ENCODE measurements at regions not wholly inside any gene's neighbourhood (a gene's known extent, or its start where the extent isn't known, plus 50 kb on each side); places are given as distances from the start of the nearest gene placed in this dataset.

DNA sequence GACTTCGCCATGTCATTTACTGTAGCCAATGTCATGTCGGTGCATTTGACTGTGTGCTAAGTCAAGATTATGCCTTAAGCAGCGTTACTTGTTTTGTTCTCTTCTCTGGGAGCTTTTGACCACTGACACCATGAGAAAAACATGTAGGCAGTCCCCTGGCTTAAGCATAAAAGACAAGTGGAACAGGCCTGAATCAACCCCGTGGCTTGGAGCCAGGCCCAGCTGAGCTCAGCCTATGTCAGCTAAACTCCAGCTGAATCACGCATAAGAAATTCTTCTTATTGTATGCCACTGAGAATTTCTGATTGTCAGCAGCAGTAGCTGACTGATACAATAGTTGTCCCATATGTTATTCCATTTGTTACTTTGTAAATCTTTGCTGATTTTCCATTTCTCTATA is 261.9 kb downstream of the CBLL2 start:
- intact Hi-C loops (cut with DNase I; ENCODE audit: low total_unique reads), result no loop called here
- peak in 1 of 2 donors; percentile 13 for DNase-seq (ENCODE audit: low spot score in 2 of 2)
- 57 to 64% methylated on average over 5 of the region's 5 CpGs for WGBS, 2 donors

GRCh38 chrX:22536746-22537304 is 264.1 kb downstream of the CBLL2 start:
- no peak for TF ChIP-seq POLR2A (IDR thresholded peaks at IDR 0.05)
- TF ChIP-seq, protein P1, sequence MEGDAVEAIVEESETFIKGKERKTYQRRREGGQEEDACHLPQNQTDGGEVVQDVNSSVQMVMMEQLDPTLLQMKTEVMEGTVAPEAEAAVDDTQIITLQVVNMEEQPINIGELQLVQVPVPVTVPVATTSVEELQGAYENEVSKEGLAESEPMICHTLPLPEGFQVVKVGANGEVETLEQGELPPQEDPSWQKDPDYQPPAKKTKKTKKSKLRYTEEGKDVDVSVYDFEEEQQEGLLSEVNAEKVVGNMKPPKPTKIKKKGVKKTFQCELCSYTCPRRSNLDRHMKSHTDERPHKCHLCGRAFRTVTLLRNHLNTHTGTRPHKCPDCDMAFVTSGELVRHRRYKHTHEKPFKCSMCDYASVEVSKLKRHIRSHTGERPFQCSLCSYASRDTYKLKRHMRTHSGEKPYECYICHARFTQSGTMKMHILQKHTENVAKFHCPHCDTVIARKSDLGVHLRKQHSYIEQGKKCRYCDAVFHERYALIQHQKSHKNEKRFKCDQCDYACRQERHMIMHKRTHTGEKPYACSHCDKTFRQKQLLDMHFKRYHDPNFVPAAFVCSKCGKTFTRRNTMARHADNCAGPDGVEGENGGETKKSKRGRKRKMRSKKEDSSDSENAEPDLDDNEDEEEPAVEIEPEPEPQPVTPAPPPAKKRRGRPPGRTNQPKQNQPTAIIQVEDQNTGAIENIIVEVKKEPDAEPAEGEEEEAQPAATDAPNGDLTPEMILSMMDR (IDR thresholded peaks at IDR 0.05), result no peak
- DNase-seq (ENCODE audit: low spot score in 2 of 2), result no peak
- no peak overlapping the region for H3K4me3 ChIP-seq (ENCODE audit: low read depth, poor library complexity, severe bottlenecking)
- 22 to 37% methylated on average over 5 of the region's 5 CpGs for WGBS, 2 donors
- intact Hi-C loops (cut with DNase I; ENCODE audit: low total_unique reads), result no loop called here

More for the DNA sequence above, 261.9 kb downstream of the CBLL2 start:
- no peak for TF ChIP-seq POLR2A (IDR thresholded peaks at IDR 0.05)
- TF ChIP-seq, protein P1 (IDR thresholded peaks at IDR 0.05), result no peak
- no peak overlapping the region for H3K4me3 ChIP-seq (ENCODE audit: low read depth, poor library complexity, severe bottlenecking)

DNA sequence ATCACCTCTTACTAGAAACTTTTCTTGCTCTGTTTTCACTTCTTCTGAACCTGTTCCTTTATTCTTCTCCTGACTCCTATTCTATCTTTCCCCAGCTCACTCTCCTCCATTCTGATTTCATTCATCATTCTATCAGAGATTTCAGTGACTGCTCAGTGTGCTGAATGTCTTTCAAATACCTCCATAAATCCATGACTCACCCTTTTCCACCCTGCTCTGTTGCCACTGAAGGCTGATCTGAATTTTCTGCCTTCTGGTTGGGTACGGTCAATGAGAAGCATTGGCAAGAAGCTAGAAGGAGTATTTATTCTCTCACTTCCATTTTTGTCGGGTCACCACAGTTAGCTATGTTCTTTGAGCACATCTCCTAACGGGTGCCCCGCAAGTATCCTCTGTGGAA is 265.9 kb downstream of the CBLL2 start:
- no peak for DNase-seq (ENCODE audit: low spot score in 2 of 2)
- intact Hi-C loops (cut with DNase I; ENCODE audit: low total_unique reads), result no loop called here
- TF ChIP-seq, protein P1 (IDR thresholded peaks at IDR 0.05), result no peak
- TF ChIP-seq POLR2A (IDR thresholded peaks at IDR 0.05), result no peak
- H3K4me3 ChIP-seq (ENCODE audit: low read depth, poor library complexity, severe bottlenecking), result no peak overlapping the region
- 83 to 87% methylated on average over 4 of the region's 4 CpGs for WGBS, 2 donors

DNA sequence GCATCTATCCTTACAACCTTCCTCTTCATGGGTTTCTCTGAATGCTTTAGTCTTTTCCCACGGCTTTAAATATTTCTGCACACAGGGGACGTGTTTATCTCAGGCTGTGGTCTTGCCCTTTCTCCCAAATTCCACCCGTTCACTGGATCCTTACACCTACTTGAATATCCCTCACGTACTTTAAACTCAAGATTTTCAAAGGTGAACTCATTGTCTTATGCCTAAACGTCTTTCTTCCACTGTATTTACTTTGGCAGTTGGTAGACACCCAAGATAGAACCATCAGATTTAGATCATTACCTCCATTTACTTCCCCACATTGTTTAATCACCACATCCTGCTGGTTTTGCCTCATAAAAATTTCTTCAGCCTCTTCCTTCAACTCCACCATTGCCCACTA is 269.2 kb downstream of the CBLL2 start:
- H3K4me3 ChIP-seq (ENCODE audit: low read depth, poor library complexity, severe bottlenecking), result no peak overlapping the region
- intact Hi-C loops (cut with DNase I; ENCODE audit: low total_unique reads), result no loop called here
- 45 to 84% methylated on average over 5 of the region's 5 CpGs for WGBS, 2 donors
- no peak for DNase-seq (ENCODE audit: low spot score in 2 of 2)
- no peak for TF ChIP-seq POLR2A (IDR thresholded peaks at IDR 0.05)
- TF ChIP-seq, protein P1 (IDR thresholded peaks at IDR 0.05), result no peak

GRCh38 chrX:22542641-22543040 is 269.9 kb downstream of the CBLL2 start:
- no peak for DNase-seq (ENCODE audit: low spot score in 2 of 2)
- no peak for TF ChIP-seq POLR2A (IDR thresholded peaks at IDR 0.05)
- TF ChIP-seq, protein P1 (IDR thresholded peaks at IDR 0.05), result no peak
- WGBS, 2 donors, result 68 to 80% methylated on average over 3 of the region's 3 CpGs
- H3K4me3 ChIP-seq (ENCODE audit: low read depth, poor library complexity, severe bottlenecking), result no peak overlapping the region
- intact Hi-C loops (cut with DNase I; ENCODE audit: low total_unique reads), result no loop called here

GRCh38 chrX:22559506-22559905 is 286.8 kb downstream of the CBLL2 start:
- no peak for TF ChIP-seq POLR2A (IDR thresholded peaks at IDR 0.05)
- TF ChIP-seq, protein P1 (IDR thresholded peaks at IDR 0.05), result no peak
- no peak for DNase-seq (ENCODE audit: low spot score in 2 of 2)
- no peak overlapping the region for H3K4me3 ChIP-seq (ENCODE audit: low read depth, poor library complexity, severe bottlenecking)
- 50 to 55% methylated on average over 4 of the region's 4 CpGs for WGBS, 2 donors
- intact Hi-C loops (cut with DNase I; ENCODE audit: low total_unique reads), result no loop called here

All from lower leg skin (tissue), 4 donors.